ENCODE measurements at regions not wholly inside any gene's neighbourhood (a gene's known extent, or its start where the extent isn't known, plus 50 kb on each side); places are given as distances from the start of the nearest gene placed in this dataset.
"Not testable (repeated sequence)": the region's sequence is repeated elsewhere in the genome, so short reads cannot be mapped to it uniquely, and the experiment has no call there.

- H3K27ac ChIP-seq (ENCODE audit: low read length, poor library complexity, severe bottlenecking): no peak overlapping the region
- H3K9ac ChIP-seq (ENCODE audit: low read length): no peak overlapping the region
- H2AFZ ChIP-seq (ENCODE audit: low read depth, low read length): no peak overlapping the region
- H4K8ac ChIP-seq (ENCODE audit: low read length): no peak overlapping the region
- H2BK15ac ChIP-seq (ENCODE audit: low read depth, poor library complexity, severe bottlenecking): no peak overlapping the region
- H3K27me3 ChIP-seq (ENCODE audit: control insufficient read depth in 1 of 2, insufficient read depth in 1 of 2, low read length in 2 of 2): peaks cover 24 to 53% of the 10 kb centered on the region in 2 experiments
- H3K9me3 ChIP-seq (ENCODE audit: control insufficient read depth, low read length): peaks cover 9% of the 10 kb centered on the region
- H3K23ac ChIP-seq (ENCODE audit: low read length in 2 of 2): no peak overlapping the region
- H2BK5ac ChIP-seq (ENCODE audit: low read depth, low read length, poor library complexity, severe bottlenecking): no peak overlapping the region
- no peaks in the 10 kb centered on the region for H3K36me3 ChIP-seq (ENCODE audit: control insufficient read depth in 1 of 2, insufficient read depth in 2 of 2, low read depth in 1 of 2, low read length in 2 of 2)
- H3K4me2 ChIP-seq (ENCODE audit: low read length, poor library complexity, severe bottlenecking): no peak overlapping the region
- no peak overlapping the region for H4K91ac ChIP-seq (ENCODE audit: low read length)
- H3K4me3 ChIP-seq (ENCODE audit: insufficient read depth in 1 of 2, low read depth in 1 of 2, low read length in 2 of 2): no peak overlapping the region
- H3K79me1 ChIP-seq (replicated peaks; ENCODE audit: low read length, poor library complexity, severe bottlenecking): no peaks in the 10 kb centered on the region
- H2AK5ac ChIP-seq (ENCODE audit: low read length, severe bottlenecking): no peak overlapping the region
- DNase-seq: no peak
- H3K18ac ChIP-seq (ENCODE audit: low read depth in 1 of 2, low read length in 2 of 2): no peak overlapping the region
- no peak overlapping the region for H3K4ac ChIP-seq (ENCODE audit: low read depth in 1 of 2, low read length in 2 of 2)
- H2BK120ac ChIP-seq (ENCODE audit: low read depth, low read length): no peak overlapping the region
- H3K14ac ChIP-seq (ENCODE audit: low read length in 2 of 2): no peak overlapping the region
- 86% methylated on average over 7 of the region's 7 CpGs for WGBS
- H3K4me1 ChIP-seq (ENCODE audit: control insufficient read depth, insufficient read depth, low read depth, low read length): no peaks in the 10 kb centered on the region
- no peak overlapping the region for H2BK12ac ChIP-seq (ENCODE audit: low read length in 2 of 2)
Measured at GRCh38 chr1:25118546-25118945, 113.8 kb downstream of the SYF2 start.

GRCh38 chr1:25117233-25117823 is 115.0 kb downstream of the SYF2 start:
- Histone ChIP-seq H3K36me3 (ENCODE audit: control insufficient read depth in 1 of 2, insufficient read depth in 2 of 2, low read depth in 1 of 2, low read length in 2 of 2) (no peaks in the 10 kb centered on the region), H3K27ac (ENCODE audit: low read length, poor library complexity, severe bottlenecking) (no peak overlapping the region), H3K27me3 (ENCODE audit: control insufficient read depth in 1 of 2, insufficient read depth in 1 of 2, low read length in 2 of 2) (peaks cover 34 to 60% of the 10 kb centered on the region in 2 experiments), H3K18ac (ENCODE audit: low read depth in 1 of 2, low read length in 2 of 2) (no peak overlapping the region), H4K8ac (ENCODE audit: low read length) (no peak overlapping the region), H3K4me1 (ENCODE audit: control insufficient read depth, insufficient read depth, low read depth, low read length) (no peaks in the 10 kb centered on the region), H3K23ac (ENCODE audit: low read length in 2 of 2) (no peak overlapping the region), H3K14ac (ENCODE audit: low read length in 2 of 2) (no peak overlapping the region), H2BK15ac (ENCODE audit: low read depth, poor library complexity, severe bottlenecking) (no peak overlapping the region), H3K79me1 (replicated peaks; ENCODE audit: low read length, poor library complexity, severe bottlenecking) (no peaks in the 10 kb centered on the region), H3K4ac (ENCODE audit: low read depth in 1 of 2, low read length in 2 of 2) (no peak overlapping the region), H2BK5ac (ENCODE audit: low read depth, low read length, poor library complexity, severe bottlenecking) (no peak overlapping the region), H2BK120ac (ENCODE audit: low read depth, low read length) (no peak overlapping the region), H4K91ac (ENCODE audit: low read length) (no peak overlapping the region), H2AFZ (ENCODE audit: low read depth, low read length) (no peak overlapping the region), H3K4me2 (ENCODE audit: low read length, poor library complexity, severe bottlenecking) (no peak overlapping the region), H3K9ac (ENCODE audit: low read length) (no peak overlapping the region), H3K4me3 (ENCODE audit: insufficient read depth in 1 of 2, low read depth in 1 of 2, low read length in 2 of 2) (no peak overlapping the region), H2BK12ac (ENCODE audit: low read length in 2 of 2) (no peak overlapping the region), H2AK5ac (ENCODE audit: low read length, severe bottlenecking) (no peak overlapping the region), H3K9me3 (ENCODE audit: control insufficient read depth, low read length) (peaks cover 9% of the 10 kb centered on the region)
- WGBS: 63% methylated on average over 5 of the region's 7 CpGs
- no peak for DNase-seq

- peaks cover 9% of the 10 kb centered on the region for H3K9me3 ChIP-seq (ENCODE audit: control insufficient read depth, low read length)
Measured at GRCh38 chr1:25116832-25117231, 115.5 kb downstream of the SYF2 start.

DNA sequence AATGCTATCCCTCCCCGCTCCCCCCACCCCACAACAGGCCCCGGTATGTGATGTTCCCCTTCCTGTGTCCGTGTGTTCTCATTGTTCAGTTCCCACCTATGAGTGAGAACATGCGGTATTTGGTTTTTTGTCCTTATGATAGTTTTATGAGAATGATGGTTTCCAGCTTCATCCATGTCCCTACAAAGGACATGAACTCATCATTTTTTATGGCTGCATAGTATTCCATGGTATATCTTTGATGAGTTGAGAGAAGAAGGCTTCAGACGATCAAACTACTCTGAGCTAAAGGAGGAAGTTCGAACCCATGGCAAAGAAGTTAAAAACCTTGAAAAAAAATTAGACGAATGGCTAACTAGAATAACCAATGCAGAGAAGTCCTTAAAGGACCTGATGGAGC is 116.2 kb downstream of the SYF2 start:
- not testable (repeated sequence) for H3K18ac ChIP-seq (ENCODE audit: low read depth in 1 of 2, low read length in 2 of 2); DNase-seq; H3K9me3 ChIP-seq (ENCODE audit: control insufficient read depth, low read length); H2BK5ac ChIP-seq (ENCODE audit: low read depth, low read length, poor library complexity, severe bottlenecking); H3K4me1 ChIP-seq (ENCODE audit: control insufficient read depth, insufficient read depth, low read depth, low read length); H4K91ac ChIP-seq (ENCODE audit: low read length); H2BK12ac ChIP-seq (ENCODE audit: low read length in 2 of 2); H3K9ac ChIP-seq (ENCODE audit: low read length); H3K23ac ChIP-seq (ENCODE audit: low read length in 2 of 2); H3K4me2 ChIP-seq (ENCODE audit: low read length, poor library complexity, severe bottlenecking); H2AK5ac ChIP-seq (ENCODE audit: low read length, severe bottlenecking); H4K8ac ChIP-seq (ENCODE audit: low read length); H3K14ac ChIP-seq (ENCODE audit: low read length in 2 of 2); H3K36me3 ChIP-seq (ENCODE audit: control insufficient read depth in 1 of 2, insufficient read depth in 2 of 2, low read depth in 1 of 2, low read length in 2 of 2); H3K79me1 ChIP-seq (replicated peaks; ENCODE audit: low read length, poor library complexity, severe bottlenecking); H3K4me3 ChIP-seq (ENCODE audit: insufficient read depth in 1 of 2, low read depth in 1 of 2, low read length in 2 of 2); H2BK15ac ChIP-seq (ENCODE audit: low read depth, poor library complexity, severe bottlenecking); H2BK120ac ChIP-seq (ENCODE audit: low read depth, low read length); H2AFZ ChIP-seq (ENCODE audit: low read depth, low read length); H3K4ac ChIP-seq (ENCODE audit: low read depth in 1 of 2, low read length in 2 of 2); H3K27ac ChIP-seq (ENCODE audit: low read length, poor library complexity, severe bottlenecking)
- H3K27me3 ChIP-seq (ENCODE audit: control insufficient read depth in 1 of 2, insufficient read depth in 1 of 2, low read length in 2 of 2): peaks cover 46 to 58% of the 10 kb centered on the region in 2 experiments
- WGBS: 82% methylated on average over 3 of the region's 7 CpGs

More at GRCh38 chr1:25116832-25117231, 115.5 kb downstream of the SYF2 start:
- DNase-seq: no peak
- H2AK5ac ChIP-seq (ENCODE audit: low read length, severe bottlenecking): no peak overlapping the region
- H3K4me3 ChIP-seq (ENCODE audit: insufficient read depth in 1 of 2, low read depth in 1 of 2, low read length in 2 of 2): no peak overlapping the region
- no peak overlapping the region for H2BK12ac ChIP-seq (ENCODE audit: low read length in 2 of 2)
- no peak overlapping the region for H3K27ac ChIP-seq (ENCODE audit: low read length, poor library complexity, severe bottlenecking)
- H3K4me2 ChIP-seq (ENCODE audit: low read length, poor library complexity, severe bottlenecking): no peak overlapping the region
- no peaks in the 10 kb centered on the region for H3K4me1 ChIP-seq (ENCODE audit: control insufficient read depth, insufficient read depth, low read depth, low read length)
- no peak overlapping the region for H2BK15ac ChIP-seq (ENCODE audit: low read depth, poor library complexity, severe bottlenecking)
- no peak overlapping the region for H3K9ac ChIP-seq (ENCODE audit: low read length)
- no peak overlapping the region for H4K8ac ChIP-seq (ENCODE audit: low read length)
- H2AFZ ChIP-seq (ENCODE audit: low read depth, low read length): no peak overlapping the region
- no peak overlapping the region for H3K23ac ChIP-seq (ENCODE audit: low read length in 2 of 2)
- H3K27me3 ChIP-seq (ENCODE audit: control insufficient read depth in 1 of 2, insufficient read depth in 1 of 2, low read length in 2 of 2): peaks cover 39 to 60% of the 10 kb centered on the region in 2 experiments
- H3K36me3 ChIP-seq (ENCODE audit: control insufficient read depth in 1 of 2, insufficient read depth in 2 of 2, low read depth in 1 of 2, low read length in 2 of 2): no peaks in the 10 kb centered on the region
- no peaks in the 10 kb centered on the region for H3K79me1 ChIP-seq (replicated peaks; ENCODE audit: low read length, poor library complexity, severe bottlenecking)
- no peak overlapping the region for H2BK5ac ChIP-seq (ENCODE audit: low read depth, low read length, poor library complexity, severe bottlenecking)
- 68% methylated on average over 2 of the region's 4 CpGs for WGBS
- H3K4ac ChIP-seq (ENCODE audit: low read depth in 1 of 2, low read length in 2 of 2): no peak overlapping the region
- H2BK120ac ChIP-seq (ENCODE audit: low read depth, low read length): no peak overlapping the region
- no peak overlapping the region for H3K14ac ChIP-seq (ENCODE audit: low read length in 2 of 2)
- no peak overlapping the region for H3K18ac ChIP-seq (ENCODE audit: low read depth in 1 of 2, low read length in 2 of 2)
- no peak overlapping the region for H4K91ac ChIP-seq (ENCODE audit: low read length)

Data from mesenchymal stem cell (in vitro differentiated cells and primary cell).